Bronchial epithelial cell (primary cell): ENCODE measurements at regions not wholly inside any gene's neighbourhood (a gene's known extent, or its start where the extent isn't known, plus 50 kb on each side); places are given as distances from the start of the nearest gene placed in this dataset.

ENCODE experiments used
- DNase-seq: peaks from one replicate; pipeline ENCODE4 v3.0.0-alpha.2; 2010; ENCODE audit warnings: low read depth
- FAIRE-seq: peaks from 2 replicates; lab custom pipeline; 2011; peaks lifted over from hg19 to GRCh38; lab: Jason Lieb, UNC
- H3K27me3 ChIP-seq: 2 replicates; pipeline ENCODE4 v1.5.1; 2011; ENCODE audit warnings: low read length; ENCODE audit not compliant: control insufficient read depth, insufficient read depth
- H3K36me3 ChIP-seq: 2 replicates; pipeline ENCODE4 v1.5.1; 2011; ENCODE audit warnings: low read length; ENCODE audit not compliant: control insufficient read depth, insufficient read depth
- H3K4me3 ChIP-seq: 2 replicates; pipeline ENCODE4 v1.5.1; 2011; ENCODE audit warnings: mild to moderate bottlenecking, low read depth, low read length, control low read depth
- CTCF ChIP-seq: IDR thresholded peaks from 2 replicates; pipeline ENCODE4 v1.5.1; 2011; ENCODE audit warnings: mild to moderate bottlenecking, moderate library complexity, low read length, control low read depth, inconsistent platforms; ENCODE audit not compliant: insufficient read depth, severe bottlenecking

DNA sequence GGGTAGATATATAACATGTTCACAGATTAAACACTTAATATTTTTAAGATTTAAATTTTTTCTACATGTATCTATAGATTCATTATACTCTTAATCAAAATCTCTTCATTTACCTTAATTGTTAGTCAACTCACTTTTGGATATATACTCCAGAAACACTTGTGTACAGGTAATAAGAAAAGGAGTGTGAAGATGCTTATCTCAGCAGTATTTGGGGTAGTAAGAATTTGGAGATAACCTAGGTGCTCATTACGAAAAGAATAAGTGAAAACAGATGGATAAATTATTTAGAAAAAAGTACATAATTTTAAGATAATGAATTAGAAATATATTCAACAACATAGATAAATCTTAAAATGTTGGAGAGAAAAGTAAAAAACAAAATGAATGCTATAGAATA lies 226.5 kb upstream of the PLSCR5 start:
- H3K4me3 ChIP-seq: no peak overlapping the region
- H3K27me3 ChIP-seq: no peaks in the 10 kb centered on the region
- no peak for TF ChIP-seq CTCF
- no peaks in the 10 kb centered on the region for H3K36me3 ChIP-seq
- DNase-seq: no peak
- no peak for FAIRE-seq

DNA sequence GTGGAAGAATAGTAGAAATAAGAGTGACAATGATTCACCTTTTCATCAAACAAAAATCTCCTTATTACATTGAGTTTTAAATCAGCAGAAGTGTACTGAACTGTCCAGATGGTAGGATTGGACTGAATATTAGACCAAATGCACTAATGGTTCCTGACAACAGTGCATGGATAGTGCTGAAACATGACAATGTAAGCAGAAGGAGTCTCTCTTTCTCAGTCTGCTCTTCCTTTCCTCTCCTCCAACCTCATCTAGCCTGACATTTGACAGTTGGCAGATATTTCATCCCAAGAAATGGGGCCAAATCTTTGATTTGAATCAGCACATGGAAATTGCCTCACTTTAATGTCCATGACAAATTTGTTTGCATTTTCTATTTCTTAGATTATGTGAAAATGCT lies 225.1 kb upstream of the PLSCR5 start:
- Histone ChIP-seq H3K4me3 (no peak overlapping the region), H3K27me3 (no peaks in the 10 kb centered on the region), H3K36me3 (no peaks in the 10 kb centered on the region)
- no peak for DNase-seq
- FAIRE-seq: no peak
- no peak for TF ChIP-seq CTCF

DNA sequence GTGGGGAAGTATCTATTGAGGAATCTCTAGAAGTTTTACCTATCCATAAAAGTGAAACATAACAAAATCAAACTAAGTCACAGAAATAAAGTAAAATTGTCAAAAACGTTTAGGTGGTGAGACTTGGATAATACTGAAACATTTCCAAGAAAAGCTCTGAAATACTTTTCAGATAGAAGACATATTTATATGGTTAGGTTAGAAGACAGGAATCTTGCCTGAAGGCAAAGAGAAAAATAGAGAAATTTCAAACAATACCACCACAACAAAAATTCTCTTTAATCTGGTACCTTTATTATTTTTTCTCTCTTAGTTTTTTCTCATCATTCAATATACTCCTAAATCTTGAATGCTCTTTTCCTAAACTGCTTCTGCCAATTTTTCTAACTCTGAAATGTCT lies 222.7 kb upstream of the PLSCR5 start:
- H3K27me3 ChIP-seq: no peaks in the 10 kb centered on the region
- TF ChIP-seq CTCF: no peak
- H3K36me3 ChIP-seq: no peaks in the 10 kb centered on the region
- H3K4me3 ChIP-seq: no peak overlapping the region
- DNase-seq (no peak), FAIRE-seq (no peak)

DNA sequence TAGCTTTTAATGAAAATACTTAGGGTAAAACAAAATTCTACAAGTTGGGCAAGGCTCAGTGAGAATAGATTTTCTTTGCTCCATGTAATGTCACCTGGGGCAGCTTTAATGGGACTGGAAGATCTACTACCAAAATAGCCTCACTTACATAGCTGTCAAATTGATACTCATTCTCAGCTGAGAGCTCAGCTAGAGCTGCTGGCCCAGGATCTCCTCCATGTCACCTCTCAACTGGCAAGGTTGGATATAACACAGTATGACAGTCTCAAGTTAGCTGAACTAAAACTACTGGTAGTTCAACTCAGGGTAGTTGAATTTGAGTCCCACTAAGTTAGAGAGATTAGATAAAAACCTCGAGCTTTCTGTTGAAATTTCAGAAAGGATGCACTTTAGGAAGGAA lies 218.5 kb upstream of the PLSCR5 start:
- H3K27me3 ChIP-seq: no peaks in the 10 kb centered on the region
- H3K36me3 ChIP-seq: no peaks in the 10 kb centered on the region
- DNase-seq (no peak), FAIRE-seq (no peak)
- TF ChIP-seq CTCF: no peak
- no peak overlapping the region for H3K4me3 ChIP-seq

DNA sequence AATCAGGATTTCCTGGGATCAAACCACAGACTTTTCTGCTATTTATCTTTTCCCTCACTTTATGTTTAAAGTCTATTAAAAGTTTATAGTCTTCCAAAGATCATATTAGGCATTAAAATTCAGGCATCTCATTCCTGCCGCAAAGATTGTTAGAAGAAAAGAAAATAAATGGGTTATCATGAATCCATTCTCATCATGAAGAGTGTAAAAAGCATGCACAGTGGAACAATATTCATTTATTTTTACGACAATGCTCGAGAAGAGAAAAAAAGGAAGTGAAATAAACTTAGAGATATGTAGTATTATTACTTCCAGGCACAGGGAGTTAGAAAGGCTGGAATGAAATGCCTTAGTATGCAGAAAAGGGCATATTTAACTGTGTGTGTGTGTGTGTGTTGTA lies 213.7 kb upstream of the PLSCR5 start:
- no peak for DNase-seq
- no peak for FAIRE-seq
- H3K4me3 ChIP-seq: no peak overlapping the region
- H3K36me3 ChIP-seq: no peaks in the 10 kb centered on the region
- no peaks in the 10 kb centered on the region for H3K27me3 ChIP-seq
- no peak for TF ChIP-seq CTCF

- TF ChIP-seq CTCF: no peak
- Histone ChIP-seq H3K4me3 (no peak overlapping the region), H3K27me3 (no peaks in the 10 kb centered on the region), H3K36me3 (no peaks in the 10 kb centered on the region)
- DNase-seq (no peak), FAIRE-seq (no peak)
Observed at GRCh38 chr3:146818301-146818700, 213.2 kb upstream of the PLSCR5 start.
